Anterior cingulate cortex (tissue), 58 donors: ENCODE measurements at regions not wholly inside any gene's neighbourhood (a gene's known extent, or its start where the extent isn't known, plus 50 kb on each side); places are given as distances from the start of the nearest gene placed in this dataset.

Experiments used
- DNase-seq, 58 donors: peaks; one replicate each; lab custom pipeline; 2025; lab: John Stamatoyannopoulos, UW

GRCh38 chr7:136053689-136054485 lies 76.7 kb upstream of the MTPN start:
- DNase-seq = no peak

DNA sequence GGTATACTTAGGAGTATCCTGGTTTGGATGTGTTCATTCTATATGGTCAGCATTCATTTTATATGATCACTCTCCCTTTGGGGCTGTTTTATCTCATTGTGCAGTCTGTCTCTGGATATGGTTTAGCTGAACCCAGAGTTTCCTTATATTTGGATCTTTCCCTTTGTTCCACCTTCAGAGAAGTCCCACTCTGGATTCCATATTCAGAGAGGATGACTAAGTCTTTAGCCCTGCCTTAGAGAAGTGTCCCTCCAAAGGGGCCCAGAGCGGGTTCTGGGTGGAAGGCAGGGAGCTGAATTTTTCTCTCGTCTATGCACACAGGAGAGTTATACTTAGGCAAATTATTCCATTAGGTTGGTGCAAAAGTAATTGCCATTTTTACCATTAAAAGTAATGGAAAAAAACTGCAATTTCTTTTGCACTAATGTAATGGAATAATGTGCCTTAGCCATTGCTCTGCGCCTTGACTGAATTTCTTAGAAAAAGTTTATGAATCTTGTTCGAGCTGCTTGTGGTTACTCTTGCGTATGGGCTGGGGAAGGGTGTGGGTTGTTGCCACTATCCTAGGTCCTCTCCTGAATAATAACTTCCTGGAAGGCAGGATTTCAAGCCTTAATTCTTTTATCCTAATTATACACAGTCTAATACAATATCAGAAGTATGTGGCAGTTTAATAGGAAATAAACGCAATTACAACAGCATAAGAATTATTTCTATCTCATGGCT lies 74.2 kb upstream of the MTPN start:
- no peak for DNase-seq

DNA sequence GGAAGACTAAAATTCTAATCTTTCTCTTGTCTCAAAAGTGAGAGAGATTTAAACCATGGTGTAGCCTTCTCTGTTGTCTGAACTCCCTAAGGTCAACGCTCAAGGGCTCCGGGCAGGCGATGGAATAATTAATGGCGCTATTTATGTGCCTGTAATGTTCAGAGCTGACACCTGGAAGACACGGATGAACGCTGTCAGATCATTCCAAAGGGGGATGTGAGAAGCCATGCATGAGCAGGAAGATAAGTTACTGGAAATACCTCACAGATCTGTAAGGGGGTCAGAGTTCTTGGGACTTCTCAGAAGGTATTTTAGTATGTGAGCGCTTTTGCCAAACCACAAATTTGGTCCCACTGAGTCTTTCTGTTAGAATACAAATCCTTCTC lies 73.3 kb upstream of the MTPN start:
- no peak for DNase-seq

GRCh38 chr7:136049818-136050461 lies 72.8 kb upstream of the MTPN start:
- DNase-seq = no peak

DNA sequence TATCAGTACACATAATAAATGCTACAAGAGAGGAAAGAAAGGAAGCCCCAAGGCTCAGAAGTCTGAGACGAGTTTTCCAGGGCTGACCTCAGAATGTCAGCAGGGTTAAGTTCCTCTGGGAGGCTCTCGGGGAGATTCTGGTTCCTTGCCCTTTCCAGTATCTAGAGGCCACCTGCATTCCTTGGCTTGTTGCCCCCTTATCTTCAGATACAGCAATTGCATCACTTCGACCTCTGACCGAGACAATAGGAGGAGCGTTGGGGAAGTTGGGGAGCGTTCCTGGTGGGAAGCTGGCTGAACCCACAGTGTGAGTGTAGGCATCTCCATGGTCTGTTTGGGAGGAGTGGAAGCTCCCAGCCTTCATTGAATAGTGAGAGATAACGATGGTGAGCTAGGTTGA lies 72.0 kb upstream of the MTPN start:
- no peak for DNase-seq

- DNase-seq = no peak
Measured at GRCh38 chr7:136046548-136046947, 69.4 kb upstream of the MTPN start.

DNA sequence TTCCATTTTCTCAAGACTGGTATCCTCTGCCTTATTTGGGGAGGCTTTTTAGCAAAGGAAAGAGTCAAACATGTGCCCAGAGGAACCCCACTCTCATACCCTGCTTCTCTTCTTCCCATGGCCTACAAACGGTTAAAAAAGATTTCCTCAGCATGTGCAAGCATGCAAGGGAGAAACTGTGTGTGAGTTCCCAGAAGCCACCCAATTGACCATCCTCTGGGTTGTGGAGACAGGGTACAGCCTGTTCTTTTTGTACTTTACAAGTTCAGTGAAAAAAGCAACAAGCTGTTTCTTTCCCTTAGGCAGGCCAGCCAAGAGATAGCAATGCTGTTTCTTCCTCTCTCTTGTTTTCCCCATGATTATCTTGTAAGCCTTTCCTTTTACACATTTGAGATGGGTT lies 68.8 kb upstream of the MTPN start:
- peak in 1 of 58 donors; percentile 1 for DNase-seq

- no peak for DNase-seq
Measured at GRCh38 chr7:136045181-136045580, 68.0 kb upstream of the MTPN start.

DNA sequence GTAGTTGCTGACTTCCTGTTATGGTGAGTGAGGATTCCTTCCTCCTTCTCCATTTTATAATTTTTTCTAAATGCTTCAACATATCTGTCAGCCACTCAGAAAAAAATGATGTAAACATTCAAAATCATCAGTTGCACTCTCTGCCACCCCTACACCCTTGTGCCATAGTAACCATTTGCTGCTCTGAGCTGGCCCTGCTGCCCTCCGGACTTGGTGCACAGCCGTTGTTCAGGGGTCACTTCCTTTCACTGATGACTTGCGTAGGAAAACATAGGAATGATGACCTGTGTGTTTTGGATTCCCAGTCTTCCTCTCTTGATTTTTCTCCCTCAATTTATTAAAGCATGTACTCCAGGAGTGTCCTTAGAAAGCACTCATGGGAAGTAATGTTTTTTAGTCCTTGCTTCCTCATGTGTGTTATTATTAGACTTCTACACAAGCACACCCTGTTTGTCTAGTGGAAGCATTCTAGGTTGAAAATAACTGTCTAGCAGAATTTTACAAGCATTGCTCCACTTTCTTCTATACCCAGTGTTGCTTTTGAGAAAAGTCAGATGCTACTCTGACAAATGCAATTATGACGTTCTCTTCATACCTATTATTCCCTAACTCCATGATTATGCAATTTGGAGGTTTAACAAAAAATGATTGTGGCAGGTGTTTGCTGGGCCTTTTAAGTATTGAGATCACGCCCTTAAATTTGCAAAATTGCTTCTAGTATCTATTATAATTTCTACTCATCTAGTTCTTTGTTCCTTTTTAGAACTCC lies 62.6 kb upstream of the MTPN start:
- no peak for DNase-seq

DNA sequence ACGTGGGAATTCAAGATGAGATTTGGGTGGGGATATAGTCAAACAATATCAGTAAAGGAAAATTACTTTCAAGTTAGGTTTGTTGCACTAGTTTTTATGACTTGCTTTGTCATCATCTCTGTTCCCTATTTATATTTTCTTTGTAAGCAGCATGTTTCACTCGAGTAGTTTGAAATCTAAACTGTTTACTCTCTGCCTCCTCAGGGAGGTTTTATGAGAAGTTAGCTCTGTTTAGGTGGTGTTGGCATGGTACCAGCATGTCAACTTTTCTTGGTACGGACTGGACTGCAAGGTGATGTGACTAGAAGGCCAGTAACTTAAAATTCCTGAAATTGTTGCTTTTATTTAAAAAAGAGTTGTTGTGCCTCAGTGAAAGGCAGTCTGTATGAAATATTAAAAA lies 59.2 kb upstream of the MTPN start:
- no peak for DNase-seq

DNA sequence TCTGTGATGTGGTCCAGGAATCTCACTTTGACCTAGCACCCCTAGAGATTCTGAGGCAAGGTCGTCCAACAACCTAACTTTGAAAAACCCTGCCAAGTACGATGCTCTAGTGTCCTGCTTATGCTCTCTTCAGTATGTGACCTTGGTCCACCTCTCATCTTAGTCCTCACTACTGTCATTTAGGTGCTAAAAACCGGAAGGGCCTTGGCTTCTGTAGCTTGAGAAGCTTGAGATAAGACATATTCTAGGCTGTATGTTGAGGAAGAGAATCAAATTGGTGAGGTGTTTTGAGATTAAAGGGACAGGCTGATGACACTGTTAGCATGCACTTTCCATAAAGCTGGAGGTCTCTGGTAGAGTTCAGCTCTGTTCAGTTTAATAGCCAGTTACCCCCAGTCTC lies 57.0 kb upstream of the MTPN start:
- no peak for DNase-seq

GRCh38 chr7:136033413-136034031 lies 56.4 kb upstream of the MTPN start:
- no peak for DNase-seq

GRCh38 chr7:136030867-136031318 lies 53.7 kb upstream of the MTPN start:
- DNase-seq = no peak

GRCh38 chr7:136030330-136030729 lies 53.2 kb upstream of the MTPN start:
- DNase-seq = no peak

- DNase-seq = no peak
Measured at GRCh38 chr7:136027160-136027559, 50.0 kb upstream of the MTPN start.
